ENCODE measurements at regions not wholly inside any gene's neighbourhood (a gene's known extent, or its start where the extent isn't known, plus 50 kb on each side); places are given as distances from the start of the nearest gene placed in this dataset.

DNA sequence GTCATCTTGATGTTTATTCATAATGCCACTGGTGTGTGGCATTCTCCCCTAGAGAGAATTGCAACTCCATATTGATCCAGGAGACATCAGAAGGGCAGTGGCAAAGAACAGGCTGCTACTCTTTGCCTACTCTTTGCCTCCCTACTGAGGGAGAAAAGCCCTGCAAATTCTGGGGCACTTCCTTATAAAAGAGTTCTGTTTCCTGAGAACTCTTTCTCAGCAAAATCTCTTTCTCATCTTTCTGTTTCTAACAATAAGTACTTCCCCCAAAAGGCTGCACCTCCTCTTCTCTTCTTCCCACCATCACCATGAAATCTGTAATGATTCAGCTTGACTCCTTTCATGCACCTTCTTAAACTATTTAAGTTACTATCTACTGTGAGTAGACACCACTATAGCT, 270.3 kb downstream of the MREG start:
- TF ChIP-seq BDP1 (IDR thresholded peaks at IDR 0.05; ENCODE audit: insufficient read depth, insufficient read length): no peak
- TF ChIP-seq CHCHD3 (CRISPR knock-in tag; IDR thresholded peaks at IDR 0.05): no peak
